ENCODE measurements at regions not wholly inside any gene's neighbourhood (a gene's known extent, or its start where the extent isn't known, plus 50 kb on each side); places are given as distances from the start of the nearest gene placed in this dataset.

- H3K4me3 ChIP-seq, result no peak overlapping the region
- no peak overlapping the region for H3K27ac ChIP-seq
- H3K27me3 ChIP-seq (replicated peaks; ENCODE audit: insufficient read depth), result no peaks in the 10 kb centered on the region
- DNase-seq (ENCODE audit: low spot score), result no peak
- H3K4me1 ChIP-seq (ENCODE audit: control insufficient read depth in 1 of 2, low read depth in 2 of 2), result no peaks in the 10 kb centered on the region
- no peak for ATAC-seq (ENCODE audit: insufficient number of reproducible peaks, low FRiP score, low read depth)
- H3K36me3 ChIP-seq, result no peaks in the 10 kb centered on the region
- no peaks in the 10 kb centered on the region for H3K9me3 ChIP-seq
- TF ChIP-seq CTCF (IDR thresholded peaks at IDR 0.05), result no peak
These were observed 252.4 kb upstream of the HS3ST5 start for GRCh38 chr6:114595186-114595585.

- Histone ChIP-seq H3K4me3 (no peak overlapping the region), H3K4me1 (ENCODE audit: control insufficient read depth in 1 of 2, low read depth in 2 of 2) (no peaks in the 10 kb centered on the region), H3K27ac (no peak overlapping the region), H3K27me3 (replicated peaks; ENCODE audit: insufficient read depth) (no peaks in the 10 kb centered on the region), H3K36me3 (no peaks in the 10 kb centered on the region), H3K9me3 (no peaks in the 10 kb centered on the region)
- DNase-seq (ENCODE audit: low spot score) (no peak), ATAC-seq (ENCODE audit: insufficient number of reproducible peaks, low FRiP score, low read depth) (no peak)
- no peak for TF ChIP-seq CTCF (IDR thresholded peaks at IDR 0.05)
These were observed 249.7 kb upstream of the HS3ST5 start for GRCh38 chr6:114592506-114592905.

GRCh38 chr6:114588726-114589125 is 245.9 kb upstream of the HS3ST5 start:
- Histone ChIP-seq H3K27me3 (replicated peaks; ENCODE audit: insufficient read depth) (no peaks in the 10 kb centered on the region), H3K4me3 (no peak overlapping the region), H3K4me1 (ENCODE audit: control insufficient read depth in 1 of 2, low read depth in 2 of 2) (no peaks in the 10 kb centered on the region), H3K27ac (no peak overlapping the region), H3K36me3 (no peaks in the 10 kb centered on the region), H3K9me3 (no peaks in the 10 kb centered on the region)
- no peak for DNase-seq (ENCODE audit: low spot score)
- no peak for TF ChIP-seq CTCF (IDR thresholded peaks at IDR 0.05)
- no peak for ATAC-seq (ENCODE audit: insufficient number of reproducible peaks, low FRiP score, low read depth)

GRCh38 chr6:114586298-114586697 is 243.5 kb upstream of the HS3ST5 start:
- no peak overlapping the region for H3K27ac ChIP-seq
- TF ChIP-seq CTCF (IDR thresholded peaks at IDR 0.05), result no peak
- H3K36me3 ChIP-seq, result no peaks in the 10 kb centered on the region
- H3K4me3 ChIP-seq, result no peak overlapping the region
- no peaks in the 10 kb centered on the region for H3K4me1 ChIP-seq (ENCODE audit: control insufficient read depth in 1 of 2, low read depth in 2 of 2)
- ATAC-seq (ENCODE audit: insufficient number of reproducible peaks, low FRiP score, low read depth), result no peak
- DNase-seq (ENCODE audit: low spot score), result no peak
- no peaks in the 10 kb centered on the region for H3K27me3 ChIP-seq (replicated peaks; ENCODE audit: insufficient read depth)
- no peaks in the 10 kb centered on the region for H3K9me3 ChIP-seq

GRCh38 chr6:114581293-114581692 is 238.5 kb upstream of the HS3ST5 start:
- no peak overlapping the region for H3K27ac ChIP-seq
- ATAC-seq (ENCODE audit: insufficient number of reproducible peaks, low FRiP score, low read depth), result no peak
- no peaks in the 10 kb centered on the region for H3K9me3 ChIP-seq
- H3K4me1 ChIP-seq (ENCODE audit: control insufficient read depth in 1 of 2, low read depth in 2 of 2), result no peaks in the 10 kb centered on the region
- H3K27me3 ChIP-seq (replicated peaks; ENCODE audit: insufficient read depth), result no peaks in the 10 kb centered on the region
- DNase-seq (ENCODE audit: low spot score), result no peak
- H3K4me3 ChIP-seq, result no peak overlapping the region
- H3K36me3 ChIP-seq, result no peaks in the 10 kb centered on the region
- TF ChIP-seq CTCF (IDR thresholded peaks at IDR 0.05), result no peak

Measured in thoracic aorta (tissue), 2 donors.